PFSK-1 (cell line): ENCODE measurements at regions not wholly inside any gene's neighbourhood (a gene's known extent, or its start where the extent isn't known, plus 50 kb on each side); places are given as distances from the start of the nearest gene placed in this dataset.

Experiments used
- POLR2AphosphoS5 ChIP-seq: IDR thresholded peaks from 2 replicates; pipeline ENCODE4 v1.6.1; 2012; ENCODE audit warnings: low read depth, mild to moderate bottlenecking, control low read depth, low read length, moderate library complexity
- REST ChIP-seq, 2 experiments: IDR thresholded peaks; 2 replicates each; pipeline versions ENCODE4 v1.6.1 to v1.8.0; 2011 to 2012; ENCODE audit warnings: low read depth in 2 of 2, low read length in 2 of 2, control low read depth in 1 of 2, inconsistent platforms in 1 of 2, mild to moderate bottlenecking in 1 of 2, moderate library complexity in 1 of 2; ENCODE audit not compliant: insufficient read depth in 1 of 2
- SIN3A ChIP-seq: IDR thresholded peaks from 2 replicates; pipeline ENCODE4 v1.6.1; 2012; ENCODE audit warnings: mild to moderate bottlenecking, low read length, moderate library complexity, borderline replicate concordance; ENCODE audit not compliant: insufficient read depth
- TAF1 ChIP-seq: IDR thresholded peaks from 2 replicates; pipeline ENCODE4 v1.6.1; 2012; ENCODE audit warnings: low read length, control low read depth, borderline replicate concordance; ENCODE audit not compliant: insufficient read depth

- TF ChIP-seq POLR2AphosphoS5 (no peak), REST (IDR thresholded peaks at IDR 0.05; ENCODE audit: insufficient read depth in 1 of 2, low read depth in 2 of 2, low read length in 2 of 2) (no peak), SIN3A (no peak), TAF1 (no peak)
Observed at GRCh38 chr14:42070031-42070430, 463.4 kb downstream of the LRFN5 start.
